ENCODE measurements at regions not wholly inside any gene's neighbourhood (a gene's known extent, or its start where the extent isn't known, plus 50 kb on each side); places are given as distances from the start of the nearest gene placed in this dataset.

DNA sequence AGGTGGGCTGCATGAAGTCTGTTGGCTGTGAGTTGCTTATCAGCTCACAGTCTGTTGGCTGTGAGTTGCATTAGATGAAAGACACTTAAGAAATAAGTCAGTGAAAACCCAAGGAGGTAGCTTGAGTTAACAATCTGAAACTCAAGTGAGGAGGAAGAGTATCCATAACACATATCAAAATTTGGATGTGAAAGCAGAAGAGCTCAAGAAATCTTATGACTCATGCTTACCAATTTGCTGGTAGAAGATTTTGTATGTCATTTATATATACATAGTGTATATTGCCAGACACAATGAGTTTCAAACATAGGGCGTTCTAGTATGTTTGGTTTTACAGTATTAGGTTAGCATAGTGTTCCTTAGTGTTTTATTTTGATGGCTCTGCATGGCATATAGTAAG lies 107.4 kb downstream of the DDIT4L start:
- no peak for DNase-seq

- no peak for DNase-seq
These were observed 108.8 kb downstream of the DDIT4L start for GRCh38 chr4:100081491-100081890.

DNA sequence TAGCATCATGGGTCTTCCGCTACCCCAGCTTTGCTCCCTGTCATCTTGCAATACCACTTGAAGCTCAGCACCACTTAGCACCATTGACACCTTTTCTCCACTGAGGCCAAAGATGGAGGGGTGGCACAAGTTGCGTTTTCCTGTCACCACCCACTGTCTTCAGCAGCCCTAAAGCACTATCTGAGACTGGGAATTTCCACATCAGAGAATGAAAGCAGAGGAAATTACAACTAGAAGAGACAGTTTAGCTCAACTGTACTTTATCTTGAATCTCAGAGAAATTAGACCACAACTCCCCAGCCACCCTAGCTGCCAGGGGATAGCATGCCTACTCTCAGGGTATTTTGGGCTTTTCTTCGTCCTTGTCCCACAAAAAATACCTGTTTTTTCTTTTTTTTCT lies 111.0 kb downstream of the DDIT4L start:
- DNase-seq, result no peak

GRCh38 chr4:100076753-100077152 lies 113.5 kb downstream of the DDIT4L start:
- DNase-seq, result no peak

DNA sequence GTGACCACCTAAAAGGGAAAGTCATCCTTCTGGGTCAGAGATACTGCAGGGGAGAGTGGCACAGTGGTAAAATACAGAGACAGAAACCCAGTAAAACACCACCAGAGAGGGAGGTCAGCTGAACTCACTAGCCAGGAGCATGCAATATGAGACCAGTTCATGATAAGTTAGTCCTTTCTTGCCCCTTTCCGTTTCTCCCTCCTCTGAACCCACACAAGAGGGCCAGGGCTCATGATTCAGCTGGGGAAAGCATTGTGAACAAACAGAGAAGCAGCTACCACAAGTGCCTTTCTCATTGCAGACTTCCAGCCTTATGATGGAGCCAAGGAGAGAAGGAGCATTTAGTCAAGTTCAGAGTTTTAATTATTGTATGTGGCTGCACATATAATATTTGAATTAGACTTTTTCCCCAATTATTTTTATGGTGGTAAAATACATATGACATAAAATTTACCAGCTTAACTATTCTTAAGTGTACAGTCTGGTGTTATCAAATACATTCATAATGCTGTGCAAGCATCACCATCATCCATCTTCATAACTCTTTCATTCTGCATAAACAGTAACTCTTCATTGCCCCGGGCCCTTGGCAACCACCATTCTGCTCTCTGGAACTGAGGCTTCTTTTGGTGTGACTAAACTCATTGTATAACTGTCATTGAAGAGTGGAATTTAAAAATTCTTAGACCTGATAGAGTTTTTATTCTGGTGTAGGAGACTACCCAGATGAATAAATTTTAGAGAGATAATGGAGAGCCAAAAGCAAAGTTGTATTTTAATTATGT lies 114.6 kb downstream of the DDIT4L start:
- DNase-seq, result no peak

DNA sequence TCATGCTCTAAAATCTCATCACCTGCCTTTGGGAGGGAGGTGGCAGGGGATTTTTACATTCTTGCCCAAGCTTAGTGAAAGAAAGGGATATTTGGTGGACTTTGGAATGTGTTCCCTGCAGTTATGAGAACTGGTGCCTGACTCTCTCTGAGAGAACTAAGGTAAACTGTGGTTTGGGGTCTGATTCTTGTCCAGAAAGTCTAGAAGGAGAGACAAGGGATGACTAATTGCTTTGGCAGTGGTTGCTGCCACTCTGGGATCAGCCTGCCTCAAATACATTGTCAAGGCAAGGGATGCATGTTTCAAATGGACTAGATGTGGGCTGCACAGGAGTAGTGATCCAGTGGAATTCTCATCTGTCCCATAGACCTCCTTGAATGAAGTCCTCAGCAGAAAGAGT lies 115.2 kb downstream of the DDIT4L start:
- no peak for DNase-seq

GRCh38 chr4:100071506-100071905 lies 118.8 kb downstream of the DDIT4L start:
- DNase-seq, result no peak

- no peak for DNase-seq
These were observed 119.4 kb downstream of the DDIT4L start for GRCh38 chr4:100070868-100071267.

DNA sequence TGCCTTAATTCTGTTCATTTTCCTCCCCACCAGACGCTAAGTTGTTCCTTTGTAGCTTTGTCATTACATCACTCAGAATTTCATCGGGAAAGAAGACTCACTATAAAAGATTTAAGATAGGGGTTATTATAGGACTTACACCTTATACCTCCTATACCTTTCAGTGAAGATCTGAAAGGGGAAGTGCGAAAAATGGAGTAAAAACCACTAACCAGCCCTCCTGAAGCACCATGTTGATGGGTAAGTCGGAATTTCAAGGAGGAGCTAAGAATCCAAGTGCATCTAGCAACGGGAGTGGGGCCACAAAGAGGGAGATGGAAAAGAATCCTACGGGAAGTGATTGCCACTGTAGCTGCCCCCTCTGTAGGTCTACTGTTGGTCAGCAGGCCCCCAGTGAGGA lies 119.1 kb upstream of the H2AZ1 start:
- DNase-seq, result no peak

DNA sequence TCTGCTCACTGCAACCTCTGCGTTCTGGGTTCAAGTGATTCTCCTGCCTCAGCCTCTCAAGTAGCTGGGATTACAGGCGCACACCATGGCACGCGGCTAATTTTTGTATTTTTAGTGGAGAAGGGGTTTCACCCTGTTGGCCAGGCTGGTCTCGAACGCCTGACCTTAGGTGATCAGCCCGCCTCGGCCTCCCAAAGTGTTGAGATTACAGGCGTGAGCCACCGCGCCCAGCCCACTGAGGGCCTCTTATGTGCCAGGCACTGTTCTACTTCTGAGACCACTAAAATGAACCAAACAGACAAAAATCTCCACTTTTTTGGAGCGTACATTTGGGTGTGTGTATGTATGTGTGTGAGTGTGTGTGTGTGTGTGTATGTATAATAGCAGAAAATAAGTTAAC lies 117.2 kb upstream of the H2AZ1 start:
- DNase-seq, result no peak

DNA sequence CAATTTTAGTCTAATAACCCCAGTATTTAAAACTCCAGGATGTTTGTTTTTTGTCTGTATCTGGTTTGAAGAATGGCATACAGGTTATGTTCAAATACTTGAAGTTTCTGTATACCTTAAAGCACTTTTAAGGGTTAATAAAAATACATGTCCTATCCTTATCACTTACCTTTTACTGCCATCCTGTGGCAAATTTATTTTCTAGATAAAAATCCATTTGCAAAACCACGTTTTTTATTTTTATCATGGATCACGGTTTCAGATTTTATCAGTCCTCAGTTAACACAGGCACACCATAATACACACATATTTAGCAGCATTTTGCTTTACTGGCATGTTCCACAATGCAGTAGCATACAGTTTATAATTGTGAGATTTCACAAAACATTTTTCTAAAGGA lies 113.3 kb upstream of the H2AZ1 start:
- no peak for DNase-seq

DNA sequence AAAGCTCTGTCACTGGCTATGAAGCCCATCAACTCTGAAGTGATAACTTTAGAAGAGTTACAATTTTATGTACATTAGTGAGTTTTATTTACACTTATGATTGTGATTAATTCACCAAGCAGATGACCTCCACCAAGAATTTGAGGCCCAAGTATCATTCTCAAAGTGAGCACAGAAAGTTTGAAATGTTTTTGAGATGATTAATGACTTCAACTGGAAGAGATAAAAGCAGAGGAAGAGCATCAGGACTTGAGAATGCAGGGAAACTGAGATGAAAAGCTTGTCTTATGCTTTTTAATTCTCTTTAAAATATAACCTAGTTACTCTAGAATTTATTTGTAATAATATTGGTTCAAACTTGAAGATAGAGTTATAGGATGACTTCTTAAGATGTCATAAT lies 112.8 kb upstream of the H2AZ1 start:
- DNase-seq, result no peak

DNA sequence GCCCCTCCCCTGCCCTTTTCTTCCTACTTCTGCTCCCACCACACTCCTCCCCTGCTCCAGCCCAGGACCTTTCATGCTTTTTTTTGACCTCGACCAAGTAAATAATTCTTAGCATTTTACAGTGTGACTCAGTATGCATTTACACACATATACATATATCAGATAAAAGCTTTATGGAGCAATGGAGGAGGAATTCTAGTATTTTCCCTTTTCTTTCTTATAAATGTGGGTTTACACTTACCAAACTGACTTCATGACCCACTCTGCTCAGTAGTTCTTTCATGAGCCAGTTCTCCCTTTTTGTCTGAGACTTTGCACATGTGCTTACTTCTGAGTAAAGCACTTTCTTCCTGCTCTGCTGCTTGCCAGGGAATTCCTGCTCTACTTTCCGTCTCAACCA lies 111.8 kb upstream of the H2AZ1 start:
- no peak for DNase-seq

DNA sequence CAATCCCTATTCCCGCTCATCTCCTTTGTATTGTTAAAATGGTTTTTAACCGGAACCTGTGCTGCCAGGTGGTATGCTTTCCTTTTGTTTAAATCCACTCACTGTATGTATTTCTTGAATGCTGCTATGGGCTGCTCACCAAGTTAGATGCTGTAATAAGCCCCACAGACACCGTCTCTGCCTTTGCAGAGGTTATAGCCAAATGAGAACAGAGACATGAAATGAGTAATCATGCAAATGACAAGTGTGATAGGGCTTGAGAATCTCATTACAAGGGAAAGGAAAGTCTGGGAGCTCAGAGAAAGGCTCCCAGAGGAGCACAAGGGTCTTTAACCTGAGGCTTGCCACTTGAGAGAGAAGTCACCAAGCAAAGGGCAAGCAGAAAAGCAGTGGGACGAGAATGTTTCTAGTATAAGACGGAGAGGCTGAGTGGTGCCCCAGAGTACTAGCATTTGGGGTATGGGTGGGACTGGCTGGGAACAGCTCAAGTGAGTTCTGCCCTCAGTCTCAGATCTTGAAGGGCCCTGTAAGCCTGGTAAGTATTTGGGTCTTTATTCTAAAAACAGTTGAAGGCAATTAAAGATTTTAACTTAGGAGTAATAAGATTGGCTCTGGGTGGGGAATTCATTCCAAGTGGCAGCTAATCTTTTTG lies 110.8 kb upstream of the H2AZ1 start:
- no peak for DNase-seq

DNA sequence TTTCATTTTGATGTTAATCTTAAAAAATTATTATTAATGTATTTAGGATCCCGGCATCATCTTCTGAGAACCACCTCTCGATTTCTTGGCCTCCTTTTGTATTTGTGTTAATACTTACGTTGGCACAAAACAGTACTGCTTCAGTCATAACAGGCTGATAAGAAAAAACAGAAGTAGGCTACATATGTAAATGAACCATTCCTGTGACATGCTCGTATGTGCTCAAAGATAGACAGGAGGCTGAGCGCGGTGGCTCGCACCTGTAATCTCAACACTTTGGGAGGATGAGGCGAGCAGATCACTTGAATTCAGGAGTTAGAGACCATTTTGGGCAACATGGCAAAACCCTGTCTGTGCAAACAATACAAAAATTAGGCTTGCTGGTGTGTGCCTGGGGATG lies 109.4 kb upstream of the H2AZ1 start:
- no peak for DNase-seq

GRCh38 chr4:100056701-100057100 lies 106.6 kb upstream of the H2AZ1 start:
- DNase-seq, result no peak

DNA sequence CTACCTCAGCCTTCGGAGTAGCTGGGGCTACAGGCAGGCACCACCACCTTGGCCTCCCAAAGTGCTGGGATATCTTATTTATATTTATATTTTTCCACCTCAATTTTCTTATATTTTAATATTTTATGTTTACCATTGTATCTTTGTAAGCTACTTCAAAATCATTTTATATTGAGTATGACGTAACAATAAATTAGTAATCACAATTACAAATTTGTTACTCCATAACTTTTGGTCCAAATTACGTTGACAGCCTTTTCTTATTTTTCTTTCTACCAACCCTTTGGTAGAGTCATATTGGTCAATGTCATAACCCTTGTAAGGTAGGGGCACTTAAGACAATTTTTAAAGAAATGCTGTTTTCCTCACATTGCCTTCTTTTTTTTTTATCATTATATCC lies 104.0 kb upstream of the H2AZ1 start:
- DNase-seq, result no peak

DNA sequence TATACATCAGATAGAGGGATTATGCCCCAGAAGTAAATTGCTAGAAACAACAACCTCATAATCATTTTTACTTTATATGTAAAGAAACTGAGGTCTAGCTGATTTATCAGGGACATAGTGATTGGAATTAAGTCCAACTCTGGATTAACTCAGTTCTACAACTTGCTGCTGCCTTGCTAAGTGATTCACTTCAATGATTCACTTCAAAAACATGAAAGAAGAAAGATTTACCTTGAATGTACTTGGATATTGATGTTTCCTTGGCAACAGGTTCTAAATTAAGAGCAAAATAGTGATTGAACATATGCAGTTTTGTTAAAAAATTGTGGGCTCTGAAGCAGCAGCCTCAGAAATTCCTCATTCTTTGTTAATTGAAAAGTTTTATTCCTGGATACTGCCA lies 99.8 kb upstream of the H2AZ1 start:
- no peak for DNase-seq

GRCh38 chr4:100042711-100043110 lies 92.6 kb upstream of the H2AZ1 start:
- DNase-seq, result no peak

DNA sequence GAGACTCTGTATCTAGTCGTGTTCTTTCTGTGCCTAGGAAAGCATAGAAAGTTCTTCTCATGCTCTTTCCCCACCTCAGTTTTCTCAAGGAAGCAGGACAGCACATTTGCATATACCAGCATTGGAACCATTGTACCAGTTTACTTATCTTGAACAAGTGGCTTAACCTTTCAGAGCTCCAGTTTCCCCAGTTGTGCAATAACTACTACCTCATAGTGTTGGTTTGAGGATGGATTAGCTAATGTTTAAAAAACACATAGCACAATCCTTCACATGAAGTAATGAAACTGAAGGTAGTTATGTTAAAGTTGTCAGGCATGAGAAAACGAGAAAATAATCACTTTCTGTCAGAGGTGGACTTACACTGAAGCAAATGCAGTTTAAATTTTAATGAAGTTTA lies 92.2 kb upstream of the H2AZ1 start:
- DNase-seq, result no peak

DNA sequence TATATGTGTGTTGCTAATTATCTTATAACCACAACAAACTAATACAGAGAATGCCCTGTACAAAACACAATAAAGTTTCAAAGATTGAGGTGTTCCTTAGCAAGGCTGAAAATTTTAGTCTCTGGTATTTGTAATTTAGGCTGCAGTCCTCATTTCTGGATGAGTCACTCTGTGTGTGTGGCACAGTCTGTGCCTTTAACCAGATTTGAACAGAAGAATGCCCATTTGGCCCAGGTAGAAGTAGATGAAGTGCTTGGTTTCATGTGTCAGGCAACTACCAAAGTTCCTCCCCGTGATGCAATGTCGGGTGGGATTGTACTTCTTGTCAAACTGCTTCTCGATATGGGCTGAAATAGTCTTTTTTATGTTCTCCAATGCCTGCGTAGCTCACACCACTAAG lies 91.6 kb upstream of the H2AZ1 start:
- DNase-seq, result no peak

DNA sequence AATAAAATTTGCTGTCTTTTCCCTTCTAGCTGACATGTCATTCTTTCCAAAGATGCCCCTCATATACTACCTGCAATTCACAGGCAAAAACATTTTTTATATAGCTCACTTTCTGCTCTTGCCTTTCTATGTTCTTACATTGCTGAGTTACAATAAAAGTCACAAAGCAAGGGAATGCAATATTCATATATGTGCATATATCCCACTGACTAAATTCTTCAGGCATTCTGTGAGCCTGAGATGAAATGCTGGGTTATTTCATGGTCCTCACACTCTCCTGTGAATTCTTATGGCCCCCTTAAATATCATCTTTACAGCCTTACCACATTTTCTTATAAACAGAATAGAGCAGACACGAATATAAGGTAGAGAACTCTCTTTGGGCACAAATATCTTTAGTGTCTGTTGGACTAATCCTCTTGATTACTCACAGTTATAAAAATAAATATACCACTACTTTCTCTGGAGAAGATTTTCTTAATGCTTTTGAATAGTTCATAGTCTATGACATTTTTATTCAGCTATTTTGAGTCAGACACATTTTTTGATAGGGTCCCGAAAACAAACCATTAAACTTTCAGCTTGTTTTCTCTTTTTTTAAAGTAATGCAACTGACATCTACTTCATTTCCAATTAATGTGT lies 84.1 kb upstream of the H2AZ1 start:
- no peak for DNase-seq

DNA sequence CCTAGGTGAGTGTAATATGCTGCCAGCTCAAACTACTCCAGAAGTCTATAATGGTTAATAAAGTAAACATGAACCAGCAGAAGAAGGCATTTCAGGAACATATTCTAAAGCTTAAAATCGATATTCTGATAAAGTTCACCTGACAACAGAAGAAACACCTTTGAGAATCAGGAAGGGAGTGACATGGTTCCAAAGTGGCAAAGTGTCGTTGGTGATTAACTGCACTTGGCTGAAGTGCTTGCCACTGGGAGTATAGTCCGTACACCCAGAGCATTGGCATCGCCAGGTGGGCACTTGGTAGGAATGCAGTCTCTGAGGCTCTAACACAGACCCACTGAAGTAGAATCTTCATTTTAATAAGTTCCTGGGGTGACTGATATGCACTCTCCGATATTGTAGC lies 76.0 kb upstream of the H2AZ1 start:
- no peak for DNase-seq

GRCh38 chr4:100023800-100024199 lies 73.7 kb upstream of the H2AZ1 start:
- DNase-seq, result no peak

Measured in cerebellar nuclear complex (tissue), 1 donor.